OCI-LY1 (cell line): ENCODE measurements at regions not wholly inside any gene's neighbourhood (a gene's known extent, or its start where the extent isn't known, plus 50 kb on each side); places are given as distances from the start of the nearest gene placed in this dataset.
"Not testable (repeated sequence)": the region's sequence is repeated elsewhere in the genome, so short reads cannot be mapped to it uniquely, and the experiment has no call there.

ENCODE experiments used
- H2AFZ ChIP-seq: fragments of 200-600 bp; sonication (generic), shearing (Covaris generic); 2 replicates; pipeline ENCODE4 v1.6.0; 2014; ENCODE audit warnings: antibody characterized with exemption, mild to moderate bottlenecking, low read length
- H3F3A ChIP-seq: fragments of 200-600 bp; sonication (generic), shearing (Covaris generic); 2 replicates; pipeline ENCODE4 v1.6.0; 2014; ENCODE audit warnings: mild to moderate bottlenecking, antibody characterized with exemption, low read length, moderate library complexity; ENCODE audit not compliant: insufficient read depth
- H3K27ac ChIP-seq: fragments of 200-600 bp; sonication (generic); 2 replicates; pipeline ENCODE4 v1.5.1; 2014; ENCODE audit warnings: low read length, mixed run types, mild to moderate bottlenecking, low read depth; ENCODE audit not compliant: poor library complexity, severe bottlenecking
- H3K27me3 ChIP-seq: fragments of 200-600 bp; sonication (generic); 2 replicates; pipeline ENCODE4 v1.6.0; 2014; ENCODE audit warnings: antibody characterized with exemption, mild to moderate bottlenecking, low read length, moderate library complexity; ENCODE audit not compliant: insufficient read depth
- H3K36me3 ChIP-seq: fragments of 200-600 bp; sonication (generic); 2 replicates; pipeline ENCODE4 v1.6.1; 2014; ENCODE audit warnings: mild to moderate bottlenecking, antibody characterized with exemption, low read length, moderate library complexity, mixed read lengths; ENCODE audit not compliant: insufficient read depth
- H3K4me1 ChIP-seq: fragments of 200-600 bp; sonication (generic); 2 replicates; pipeline ENCODE4 v1.5.1; 2014; ENCODE audit warnings: mild to moderate bottlenecking, low read length, moderate library complexity; ENCODE audit not compliant: insufficient read depth, severe bottlenecking
- H3K4me2 ChIP-seq: fragments of 200-600 bp; sonication (generic), shearing (Covaris generic); 2 replicates; pipeline ENCODE4 v1.6.1; 2014; ENCODE audit warnings: low read length
- H3K4me3 ChIP-seq: fragments of 200-600 bp; sonication (generic); 2 replicates; pipeline ENCODE4 v1.5.1; 2014; ENCODE audit warnings: low read length, low read depth, mild to moderate bottlenecking, mixed read lengths; ENCODE audit not compliant: poor library complexity, severe bottlenecking
- H3K79me2 ChIP-seq: fragments of 200-600 bp; shearing (Covaris generic); 2 replicates; pipeline ENCODE4 v1.6.1; 2016; ENCODE audit warnings: mixed run types, low read length, mixed read lengths; ENCODE audit not compliant: insufficient read depth
- H3K9ac ChIP-seq: fragments of 200-600 bp; sonication (generic), shearing (Covaris generic); 2 replicates; pipeline ENCODE4 v1.6.1; 2014; ENCODE audit warnings: mild to moderate bottlenecking, low read length, mixed read lengths
- H3K9me2 ChIP-seq: fragments of 200-600 bp; sonication (generic), shearing (Covaris generic); 2 replicates; pipeline ENCODE4 v1.6.1; 2014; ENCODE audit warnings: low read depth, mild to moderate bottlenecking, low read length, mixed read lengths
- H3K9me3 ChIP-seq: fragments of 200-600 bp; shearing (Covaris generic); 2 replicates; pipeline ENCODE4 v1.6.1; 2014; ENCODE audit warnings: low read length, mixed read lengths
- H4K20me1 ChIP-seq: fragments of 200-600 bp; sonication (generic), shearing (Covaris generic); 2 replicates; pipeline ENCODE4 v1.6.0; 2016; ENCODE audit warnings: mild to moderate bottlenecking, low read length; ENCODE audit not compliant: insufficient read depth
- CTCF ChIP-seq: fragments of 200-600 bp; sonication (generic), shearing (Covaris generic); IDR thresholded peaks from 2 replicates; pipeline ENCODE4 v1.5.1; 2017; ENCODE audit warnings: mild to moderate bottlenecking, antibody characterized with exemption, low read length, moderate library complexity, mixed read lengths
- EZH2 ChIP-seq: fragments of 200-600 bp; sonication (generic), shearing (Covaris generic); IDR thresholded peaks from 2 replicates; pipeline ENCODE4 v1.8.0; 2017; ENCODE audit warnings: borderline replicate concordance, mixed run types, mild to moderate bottlenecking, antibody characterized with exemption, low read length, moderate library complexity, mixed read lengths

GRCh38 chr14:105857826-105858675, 331.7 kb downstream of the TMEM121 start:
- Histone ChIP-seq H2AFZ (no peak overlapping the region), H3K4me2 (no peak overlapping the region), H3K4me1 (peaks cover 52% of the 10 kb centered on the region), H3K27ac (no peak overlapping the region), H3K9me3 (no peaks in the 10 kb centered on the region), H3K27me3 (no peaks in the 10 kb centered on the region), H3K36me3 (peaks cover 63% of the 10 kb centered on the region), H3K79me2 (peaks cover 6% of the 10 kb centered on the region), H4K20me1 (no peaks in the 10 kb centered on the region), H3K9ac (no peak overlapping the region), H3F3A (peaks cover 24% of the 10 kb centered on the region), H3K4me3 (no peak overlapping the region), H3K9me2 (no peaks in the 10 kb centered on the region)
- TF ChIP-seq EZH2 (no peak), CTCF (no peak)

GRCh38 chr14:105858676-105859025, 332.3 kb downstream of the TMEM121 start:
- H3K9me2 ChIP-seq = no peaks in the 10 kb centered on the region
- H3K9ac ChIP-seq = no peak overlapping the region
- H3K27ac ChIP-seq = no peak overlapping the region
- peaks cover 63% of the 10 kb centered on the region for H3K36me3 ChIP-seq
- H3K4me2 ChIP-seq = no peak overlapping the region
- H3K27me3 ChIP-seq = no peaks in the 10 kb centered on the region
- H2AFZ ChIP-seq = no peak overlapping the region
- no peak overlapping the region for H3K4me3 ChIP-seq
- peaks cover 6% of the 10 kb centered on the region for H3K79me2 ChIP-seq
- no peaks in the 10 kb centered on the region for H4K20me1 ChIP-seq
- peaks cover 52% of the 10 kb centered on the region for H3K4me1 ChIP-seq
- H3F3A ChIP-seq = peaks cover 22% of the 10 kb centered on the region
- TF ChIP-seq CTCF = no peak
- TF ChIP-seq EZH2 = no peak
- no peaks in the 10 kb centered on the region for H3K9me3 ChIP-seq

GRCh38 chr14:105859073-105859716, 332.8 kb downstream of the TMEM121 start:
- not testable (repeated sequence) for H3K27ac ChIP-seq, H2AFZ ChIP-seq, H3K4me2 ChIP-seq, H3K9me3 ChIP-seq, H3K79me2 ChIP-seq, H3K9me2 ChIP-seq, H3K4me3 ChIP-seq, H3K27me3 ChIP-seq, H3K9ac ChIP-seq, H4K20me1 ChIP-seq
- Histone ChIP-seq H3F3A (peaks cover 18% of the 10 kb centered on the region), H3K4me1 (peaks cover 48% of the 10 kb centered on the region), H3K36me3 (peaks cover 59% of the 10 kb centered on the region)
